CD4-positive, alpha-beta T cell (primary cell): ENCODE measurements at regions not wholly inside any gene's neighbourhood (a gene's known extent, or its start where the extent isn't known, plus 50 kb on each side); places are given as distances from the start of the nearest gene placed in this dataset.

Experiments
- ATAC-seq: fragments of 200-7000 bp; cut with Tn5 transposase; one replicate; pipeline ENCODE4 v1.10.0; 2022; ENCODE audit warnings: mild to moderate bottlenecking; ENCODE audit not compliant: poor library complexity
- CTCF ChIA-PET: fragments of 350-600 bp; sonication (Branson Sonifier 250); formaldehyde crosslinking; loops from one replicate; lab custom pipeline; 2021; ENCODE audit warnings: antibody characterized with exemption, inconsistent platforms; lab: Charles Lee
- POLR2A ChIA-PET: fragments of 350-600 bp; sonication (Branson Sonifier 250); formaldehyde crosslinking; loops from one replicate; lab custom pipeline; 2021; ENCODE audit warnings: antibody characterized with exemption, inconsistent platforms; lab: Charles Lee
- DNase-seq, 14 experiments: peaks; one replicate each; pipeline ENCODE4 v3.0.0-alpha.2; 2013 to 2020; ENCODE audit warnings: mixed read lengths in 2 of 14
- H3K27ac ChIP-seq, 2 donors: one replicate each; pipeline versions ENCODE4 v1.5.1 to v1.7.0; 2013; ENCODE audit warnings: low read length in 2 of 2, low read depth in 1 of 2, mild to moderate bottlenecking in 1 of 2
- H3K27me3 ChIP-seq, 2 experiments: 1 replicate in 1 of 2; 2 replicates in 1 of 2; pipeline versions ENCODE4 v1.6.1 to v1.7.0; 2013; ENCODE audit warnings: low read length in 2 of 2, control low read depth in 1 of 2, mild to moderate bottlenecking in 1 of 2, moderate library complexity in 1 of 2; ENCODE audit not compliant: insufficient read depth in 2 of 2, control insufficient read depth in 1 of 2
- H3K36me3 ChIP-seq: one replicate; pipeline ENCODE4 v1.6.1; 2013; ENCODE audit warnings: low read length, control low read depth; ENCODE audit not compliant: insufficient read depth
- H3K4me1 ChIP-seq: one replicate; pipeline ENCODE4 v1.6.1; 2013; ENCODE audit warnings: low read length, control low read depth; ENCODE audit not compliant: insufficient read depth
- H3K4me3 ChIP-seq: one replicate; pipeline ENCODE4 v1.5.1; 2013; ENCODE audit warnings: mild to moderate bottlenecking, low read length, moderate library complexity
- H3K9me3 ChIP-seq, 2 experiments: 1 replicate in 1 of 2; 2 replicates in 1 of 2; pipeline versions ENCODE4 v1.6.1 to v1.7.0; 2013; ENCODE audit warnings: low read length in 2 of 2, mild to moderate bottlenecking in 2 of 2, control low read depth in 1 of 2, moderate library complexity in 1 of 2; ENCODE audit not compliant: control insufficient read depth in 1 of 2, insufficient read depth in 1 of 2
- H3K27ac Mint-ChIP-seq: one replicate; pipeline ENCODE4 v1.8.0; 2020; ENCODE audit warnings: mixed read lengths
- H3K27me3 Mint-ChIP-seq: one replicate; pipeline ENCODE4 v1.8.0; 2021; ENCODE audit warnings: mixed read lengths
- H3K36me3 Mint-ChIP-seq: one replicate; pipeline ENCODE4 v1.8.0; 2021; ENCODE audit warnings: low read depth, mixed read lengths
- H3K4me1 Mint-ChIP-seq: one replicate; pipeline ENCODE4 v1.8.0; 2021; ENCODE audit warnings: low read depth, mixed read lengths
- H3K4me3 Mint-ChIP-seq: one replicate; pipeline ENCODE4 v1.8.0; 2020; ENCODE audit warnings: mild to moderate bottlenecking, mixed read lengths
- H3K9me3 Mint-ChIP-seq: one replicate; pipeline ENCODE4 v1.8.0; 2020; ENCODE audit warnings: mixed read lengths
- intact Hi-C, 2 experiments: fragments of 100-400 bp; cut with DNase I in 1 of 2; cut with micrococcal nuclease in 1 of 2; formaldehyde crosslinking; loops; one replicate each; pipeline versions ENCODE4 v1.15.1 to v1.9.0; 2023 to 2025; cut with DNase I, micrococcal nuclease
- TF ChIP-seq, protein P1 (sequence below): fragments of 200-600 bp; IDR thresholded peaks from one replicate; pipeline ENCODE4 v1.8.0; 2022; ENCODE audit warnings: antibody characterized with exemption, mild to moderate bottlenecking

DNA sequence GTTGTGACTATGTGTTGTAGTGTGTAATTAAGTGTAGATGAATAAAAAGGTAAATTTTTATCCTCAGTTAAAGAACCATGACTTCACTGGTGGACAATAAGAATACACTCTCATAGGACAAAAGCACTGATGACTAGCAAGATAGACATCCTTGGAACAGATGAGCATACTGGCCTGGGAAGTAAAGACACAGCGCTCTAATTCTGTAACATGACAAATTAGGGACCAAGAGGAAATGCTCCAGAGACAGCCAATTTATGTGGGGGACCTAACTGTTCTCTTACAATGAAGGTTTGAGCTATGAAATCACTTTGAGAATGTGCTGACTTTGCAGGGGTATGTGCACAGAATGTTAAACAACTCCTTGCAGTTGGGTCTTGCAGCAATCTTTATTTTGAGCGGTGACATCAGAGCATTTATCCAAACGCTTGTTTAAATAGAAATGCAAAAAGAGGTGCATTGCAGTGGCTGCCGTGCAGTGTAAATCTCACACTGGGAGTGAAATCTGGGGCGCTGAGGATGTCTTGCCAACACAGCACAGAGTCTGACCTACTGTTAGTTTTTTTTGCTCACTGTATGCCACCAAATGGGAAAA lies 109.3 kb downstream of the MAGEC2 start:
- H3K27ac ChIP-seq = no peak overlapping the region
- no peaks in the 10 kb centered on the region for H3K9me3 ChIP-seq
- no peaks in the 10 kb centered on the region for H3K27me3 ChIP-seq
- no peaks in the 10 kb centered on the region for H3K4me1 ChIP-seq
- H3K9me3 Mint-ChIP-seq = no peaks in the 10 kb centered on the region
- no peak overlapping the region for H3K27ac Mint-ChIP-seq
- intact Hi-C loops = no loop called here
- no peak overlapping the region for H3K4me3 ChIP-seq
- POLR2A ChIA-PET = no interaction called here
- no peaks in the 10 kb centered on the region for H3K27me3 Mint-ChIP-seq
- no peaks in the 10 kb centered on the region for H3K36me3 Mint-ChIP-seq
- TF ChIP-seq, protein P1, sequence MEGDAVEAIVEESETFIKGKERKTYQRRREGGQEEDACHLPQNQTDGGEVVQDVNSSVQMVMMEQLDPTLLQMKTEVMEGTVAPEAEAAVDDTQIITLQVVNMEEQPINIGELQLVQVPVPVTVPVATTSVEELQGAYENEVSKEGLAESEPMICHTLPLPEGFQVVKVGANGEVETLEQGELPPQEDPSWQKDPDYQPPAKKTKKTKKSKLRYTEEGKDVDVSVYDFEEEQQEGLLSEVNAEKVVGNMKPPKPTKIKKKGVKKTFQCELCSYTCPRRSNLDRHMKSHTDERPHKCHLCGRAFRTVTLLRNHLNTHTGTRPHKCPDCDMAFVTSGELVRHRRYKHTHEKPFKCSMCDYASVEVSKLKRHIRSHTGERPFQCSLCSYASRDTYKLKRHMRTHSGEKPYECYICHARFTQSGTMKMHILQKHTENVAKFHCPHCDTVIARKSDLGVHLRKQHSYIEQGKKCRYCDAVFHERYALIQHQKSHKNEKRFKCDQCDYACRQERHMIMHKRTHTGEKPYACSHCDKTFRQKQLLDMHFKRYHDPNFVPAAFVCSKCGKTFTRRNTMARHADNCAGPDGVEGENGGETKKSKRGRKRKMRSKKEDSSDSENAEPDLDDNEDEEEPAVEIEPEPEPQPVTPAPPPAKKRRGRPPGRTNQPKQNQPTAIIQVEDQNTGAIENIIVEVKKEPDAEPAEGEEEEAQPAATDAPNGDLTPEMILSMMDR = no peak
- ATAC-seq (no peak), DNase-seq (no peak)
- H3K4me1 Mint-ChIP-seq = no peaks in the 10 kb centered on the region
- CTCF ChIA-PET = no interaction called here
- no peak overlapping the region for H3K4me3 Mint-ChIP-seq
- no peaks in the 10 kb centered on the region for H3K36me3 ChIP-seq

- intact Hi-C loops = no loop called here
- Mint-ChIP-seq H3K4me1 (no peaks in the 10 kb centered on the region), H3K36me3 (no peaks in the 10 kb centered on the region), H3K27me3 (no peaks in the 10 kb centered on the region), H3K9me3 (no peaks in the 10 kb centered on the region), H3K4me3 (no peak overlapping the region), H3K27ac (no peak overlapping the region)
- no peaks in the 10 kb centered on the region for H3K27me3 ChIP-seq
- TF ChIP-seq, protein P1 = no peak
- no peak overlapping the region for H3K4me3 ChIP-seq
- DNase-seq (no peak), ATAC-seq (no peak)
- CTCF ChIA-PET = interaction anchor here (1.2 kb wide), 1 partner anchor 14 kb away, joined by 4 read pairs; no protein-coding TSS in a partner anchor
- H3K9me3 ChIP-seq = no peaks in the 10 kb centered on the region
- no peak overlapping the region for H3K27ac ChIP-seq
- POLR2A ChIA-PET = no interaction called here
- H3K36me3 ChIP-seq = no peaks in the 10 kb centered on the region
- no peaks in the 10 kb centered on the region for H3K4me1 ChIP-seq
Measured at GRCh38 chrX:142089193-142089592, 115.9 kb downstream of the MAGEC2 start.

DNA sequence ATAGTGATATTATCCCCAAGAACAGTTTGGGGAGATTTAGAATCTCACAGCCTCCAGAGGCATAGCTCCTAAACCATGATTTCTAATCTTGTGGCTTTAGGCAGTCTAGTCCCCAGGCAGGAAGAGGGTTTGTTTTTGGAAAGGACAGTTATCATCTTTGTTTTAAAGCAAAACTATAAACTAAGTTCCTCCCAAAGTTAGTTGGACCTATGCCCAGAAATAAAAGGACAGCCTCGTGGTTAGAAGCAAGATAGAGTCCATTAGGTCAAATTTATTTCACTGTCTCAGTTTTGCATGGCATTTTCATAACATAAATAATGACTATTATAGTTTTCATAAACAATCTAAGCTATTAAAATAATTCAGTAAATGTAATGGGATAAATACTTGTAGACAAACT lies 120.5 kb downstream of the MAGEC2 start:
- H3K36me3 Mint-ChIP-seq = no peaks in the 10 kb centered on the region
- H3K27me3 ChIP-seq = no peaks in the 10 kb centered on the region

More for the DNA sequence above, 120.5 kb downstream of the MAGEC2 start:
- Mint-ChIP-seq H3K4me1 (no peaks in the 10 kb centered on the region), H3K27ac (no peak overlapping the region), H3K4me3 (no peak overlapping the region), H3K27me3 (no peaks in the 10 kb centered on the region), H3K9me3 (no peaks in the 10 kb centered on the region)
- H3K4me3 ChIP-seq = no peak overlapping the region
- TF ChIP-seq, protein P1 = no peak
- peaks cover 0 to 4% of the 10 kb centered on the region in 2 experiments for H3K9me3 ChIP-seq
- DNase-seq = no peak
- no peaks in the 10 kb centered on the region for H3K36me3 ChIP-seq
- no peak for ATAC-seq
- ChIA-PET POLR2A (no interaction called here), CTCF (no interaction called here)
- H3K4me1 ChIP-seq = no peaks in the 10 kb centered on the region
- intact Hi-C loops = no loop called here
- H3K27ac ChIP-seq = no peak overlapping the region
